GM21526 (cell line): ENCODE measurements at regions not wholly inside any gene's neighbourhood (a gene's known extent, or its start where the extent isn't known, plus 50 kb on each side); places are given as distances from the start of the nearest gene placed in this dataset.

Experiments
- ATAC-seq: cut with Tn5 transposase; IDR thresholded peaks from one replicate; pipeline ENCODE4 v1.9.1; 2021; ENCODE audit warnings: moderate library complexity; ENCODE audit not compliant: unreplicated experiment, low FRiP score

DNA sequence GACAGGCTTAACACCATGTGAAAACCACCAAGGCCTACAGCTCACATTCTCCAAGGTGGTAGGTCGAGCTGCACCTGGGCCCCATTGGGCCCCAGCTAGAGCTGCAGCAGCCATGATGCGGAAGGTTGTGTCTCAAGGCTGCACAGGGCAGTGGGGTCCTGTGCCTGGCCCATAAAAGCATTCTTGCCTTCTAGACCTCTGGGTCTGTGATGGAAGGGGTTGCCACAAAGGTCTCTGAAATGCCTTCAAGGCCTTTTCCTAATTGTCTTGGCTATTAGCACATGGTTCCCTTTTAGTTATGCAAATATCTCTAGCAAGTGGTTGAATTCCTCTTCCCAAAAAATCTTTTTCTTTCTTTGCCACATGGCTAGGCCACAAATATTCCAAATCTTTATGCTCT, 52.5 kb upstream of the C11orf58 start:
- no peak for ATAC-seq

DNA sequence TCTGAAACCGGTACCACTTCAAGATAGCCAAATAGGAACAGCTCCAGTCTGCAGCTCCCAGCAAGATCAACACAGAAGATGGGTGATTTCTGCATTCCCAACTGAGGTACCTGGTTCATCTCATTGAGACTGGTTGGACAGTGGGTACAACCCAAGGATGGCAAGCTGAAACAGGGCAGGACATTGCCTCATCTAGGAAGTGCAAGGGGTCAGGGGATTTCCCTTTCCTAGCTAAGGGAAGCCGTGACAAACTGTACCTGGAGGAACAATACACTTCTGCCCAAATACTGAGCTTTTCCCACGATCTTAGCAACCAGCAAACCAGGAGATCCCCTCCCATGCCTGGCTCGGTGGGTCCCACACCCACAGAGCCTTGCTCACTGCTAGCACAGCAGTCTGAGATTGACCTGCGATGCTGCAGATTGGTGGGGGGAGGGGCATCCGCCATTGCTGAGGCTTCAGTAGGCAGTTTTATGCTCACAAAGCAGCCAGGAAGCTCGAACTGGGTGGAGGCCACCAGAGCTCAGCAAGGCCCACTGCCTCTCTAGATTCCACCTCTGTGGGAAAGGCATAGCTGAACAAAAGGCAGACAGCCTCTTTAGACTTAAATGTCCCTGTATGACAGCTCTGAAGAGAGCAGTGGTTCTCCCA, 59.9 kb upstream of the C11orf58 start:
- ATAC-seq = no peak

DNA sequence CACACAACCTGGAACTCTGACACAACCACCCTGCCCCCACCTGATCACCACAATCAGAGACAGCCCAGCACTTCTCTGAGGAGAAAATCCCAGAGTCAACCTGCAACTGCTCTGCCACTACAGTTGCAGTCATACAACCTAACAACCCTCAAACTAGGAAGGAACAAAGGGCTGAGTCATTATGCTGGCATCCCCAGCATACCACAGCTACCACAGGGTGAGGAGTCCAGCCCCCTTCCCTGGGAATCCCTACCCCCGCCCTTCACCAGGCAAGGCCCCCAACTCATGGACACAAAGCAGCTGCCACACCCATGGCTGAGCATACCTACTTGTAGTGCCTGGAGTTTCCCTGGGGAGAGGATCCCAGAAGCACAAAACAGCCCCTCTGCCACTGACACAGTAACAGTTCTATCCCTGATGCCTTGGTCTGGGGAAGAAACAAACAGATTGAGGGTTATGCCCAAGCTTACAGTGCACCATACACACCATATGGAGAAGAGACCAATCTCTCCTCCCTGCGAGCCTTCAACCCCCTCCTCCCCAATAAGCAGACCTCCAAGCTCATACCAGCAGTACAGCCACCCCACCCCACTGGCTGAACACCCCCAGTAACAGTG, 68.5 kb upstream of the C11orf58 start:
- ATAC-seq = no peak

DNA sequence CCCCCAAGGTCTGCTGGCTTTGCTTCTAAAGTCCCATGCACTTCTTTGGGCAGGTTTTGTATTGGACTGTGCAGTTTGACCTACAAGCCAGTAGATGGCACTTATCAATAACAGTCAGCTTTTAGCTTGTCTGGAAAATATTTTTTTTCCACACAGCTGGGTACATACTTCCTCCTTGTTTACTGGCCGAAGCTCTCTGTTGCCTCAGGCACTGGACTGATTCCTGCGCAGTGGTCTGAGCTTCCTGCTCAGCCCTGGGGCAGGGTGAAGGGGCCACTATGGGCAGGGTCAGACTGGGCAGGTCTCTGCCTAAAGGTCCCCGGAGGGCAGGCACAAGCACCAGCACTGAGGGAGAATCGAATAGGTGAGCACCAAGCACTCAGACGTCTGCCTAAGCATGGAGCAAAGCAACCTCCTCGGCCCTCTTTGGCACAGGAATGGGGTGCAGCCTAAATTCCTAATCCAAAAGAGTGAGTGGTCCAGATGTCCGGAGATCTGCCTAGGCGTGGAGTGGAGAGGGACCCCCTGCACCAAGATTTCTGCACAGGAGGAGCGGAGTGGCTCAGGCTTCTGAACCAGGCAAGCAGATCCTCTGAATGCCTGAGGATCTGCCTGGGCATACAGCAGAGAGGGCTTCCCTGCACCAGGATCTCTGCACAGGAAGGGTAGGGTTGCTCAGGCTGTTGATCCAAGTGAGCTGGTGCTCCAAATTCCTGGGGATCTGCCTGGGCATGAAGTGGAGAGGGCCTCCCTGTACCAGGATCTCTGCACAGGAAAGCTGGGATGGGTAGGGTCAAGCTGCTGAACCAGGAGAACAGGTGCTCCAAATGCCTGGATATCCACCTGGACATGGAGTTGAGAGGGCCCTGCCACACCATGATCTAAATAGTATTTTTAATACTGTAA, 105.9 kb upstream of the C11orf58 start:
- no peak for ATAC-seq

DNA sequence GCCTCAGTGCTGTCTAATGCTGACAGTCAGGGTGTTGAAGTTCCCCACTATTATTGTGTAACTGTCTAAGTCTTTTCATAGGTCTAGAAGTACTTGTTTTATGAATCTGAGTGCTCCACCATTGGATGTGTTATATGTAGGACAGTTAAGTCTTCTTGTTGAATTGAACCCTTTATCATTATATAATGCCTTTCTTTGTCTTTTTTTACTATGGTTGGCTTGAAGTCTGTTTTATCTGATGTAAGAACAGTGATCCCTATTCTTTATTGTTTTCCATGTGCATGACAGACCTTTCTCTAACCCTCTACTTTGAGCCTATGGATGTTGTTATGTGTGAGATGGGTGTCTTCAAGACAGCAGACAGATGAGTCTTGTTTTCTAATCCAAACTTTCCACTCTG, 107.8 kb upstream of the C11orf58 start:
- ATAC-seq = no peak

DNA sequence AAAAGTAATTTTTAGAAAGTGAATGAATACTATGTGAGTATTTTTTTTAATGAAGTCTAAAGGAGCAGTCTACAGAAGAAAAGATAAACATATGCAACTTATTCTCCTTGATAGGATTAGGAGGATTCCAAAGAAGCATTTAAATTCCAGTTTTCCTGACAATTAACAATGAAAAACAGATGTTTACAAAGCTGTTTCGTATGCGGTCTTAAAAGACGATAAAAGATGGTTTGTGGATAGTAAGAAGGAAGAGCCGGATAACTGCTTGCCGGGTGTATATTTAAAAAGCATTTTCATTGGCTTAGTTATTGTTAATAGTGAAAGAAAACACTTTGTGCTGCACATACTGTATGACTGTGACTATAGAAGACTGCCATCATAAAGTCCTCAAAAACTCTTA, 120.0 kb upstream of the C11orf58 start:
- ATAC-seq = no peak

DNA sequence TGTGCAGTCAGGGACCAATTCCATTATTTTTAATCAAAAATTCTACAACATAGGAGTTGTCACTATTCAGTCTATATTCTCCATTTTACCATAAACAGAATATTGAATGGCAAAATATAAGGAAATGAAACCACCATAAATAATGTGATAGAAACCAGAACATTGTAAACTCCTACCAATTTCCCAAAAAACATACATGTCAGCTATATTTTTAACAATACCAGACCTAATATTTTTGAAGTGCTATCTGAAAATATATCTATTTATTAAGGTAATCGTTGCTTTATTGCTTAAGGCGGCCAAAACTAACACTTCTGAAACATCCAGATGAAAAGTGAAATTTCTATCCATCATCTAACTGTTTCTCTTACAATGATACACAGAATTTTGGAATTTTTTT, 123.0 kb upstream of the C11orf58 start:
- no peak for ATAC-seq

DNA sequence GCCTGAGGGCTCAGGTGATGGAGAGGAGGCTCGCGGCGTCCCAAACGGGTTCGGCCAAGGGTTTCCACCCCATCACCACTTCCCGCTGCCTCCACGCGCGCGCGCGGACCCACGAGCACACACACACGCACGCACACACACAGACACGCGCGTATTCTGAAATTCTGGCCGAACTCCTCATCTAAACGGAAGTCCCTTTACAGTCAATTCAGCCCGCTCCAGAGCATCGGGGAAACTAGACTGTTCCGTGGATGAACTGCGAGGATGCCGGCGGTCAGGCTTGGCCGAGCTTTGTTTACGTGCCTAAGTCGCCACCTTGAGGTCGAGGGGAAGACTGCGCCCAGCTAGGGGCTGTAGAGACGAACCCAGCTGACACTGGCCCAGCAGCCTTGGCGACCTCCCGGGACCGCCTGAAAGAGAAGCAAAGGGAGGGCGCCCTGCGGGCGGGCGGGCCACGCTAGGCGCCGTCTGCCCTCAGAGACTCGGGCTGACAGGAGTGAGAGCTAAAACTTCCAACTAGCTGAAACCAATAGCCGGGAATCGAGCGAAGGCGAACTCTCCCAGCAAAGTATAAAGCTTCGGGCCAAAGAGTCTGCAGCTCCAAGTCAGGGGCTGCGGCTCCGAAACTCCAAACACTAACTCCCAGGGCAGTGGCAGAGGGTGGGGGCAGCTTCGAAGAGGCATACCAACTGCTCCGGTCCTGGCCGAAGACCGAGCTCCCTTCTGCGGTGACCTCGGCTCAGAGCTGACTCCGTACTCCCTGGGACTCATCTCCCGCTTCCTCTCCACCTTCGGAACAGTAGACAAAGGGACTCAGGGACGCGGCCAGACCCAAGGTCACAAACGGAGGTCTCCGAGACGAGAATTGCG, 124.7 kb upstream of the C11orf58 start:
- ATAC-seq = peak; percentile 99

DNA sequence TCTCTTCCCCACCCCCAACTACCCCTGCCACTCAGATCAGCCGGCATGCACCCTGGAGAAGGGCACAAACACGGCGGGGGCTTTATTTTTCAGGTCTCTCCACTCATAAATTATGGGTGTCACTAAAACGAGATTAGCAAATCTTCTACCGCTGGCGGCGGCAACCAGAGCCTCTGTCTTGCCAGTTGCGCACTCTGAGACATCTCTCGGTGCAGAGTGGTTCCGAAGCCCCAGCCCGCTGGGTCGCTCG, 125.3 kb upstream of the C11orf58 start:
- no peak for ATAC-seq

DNA sequence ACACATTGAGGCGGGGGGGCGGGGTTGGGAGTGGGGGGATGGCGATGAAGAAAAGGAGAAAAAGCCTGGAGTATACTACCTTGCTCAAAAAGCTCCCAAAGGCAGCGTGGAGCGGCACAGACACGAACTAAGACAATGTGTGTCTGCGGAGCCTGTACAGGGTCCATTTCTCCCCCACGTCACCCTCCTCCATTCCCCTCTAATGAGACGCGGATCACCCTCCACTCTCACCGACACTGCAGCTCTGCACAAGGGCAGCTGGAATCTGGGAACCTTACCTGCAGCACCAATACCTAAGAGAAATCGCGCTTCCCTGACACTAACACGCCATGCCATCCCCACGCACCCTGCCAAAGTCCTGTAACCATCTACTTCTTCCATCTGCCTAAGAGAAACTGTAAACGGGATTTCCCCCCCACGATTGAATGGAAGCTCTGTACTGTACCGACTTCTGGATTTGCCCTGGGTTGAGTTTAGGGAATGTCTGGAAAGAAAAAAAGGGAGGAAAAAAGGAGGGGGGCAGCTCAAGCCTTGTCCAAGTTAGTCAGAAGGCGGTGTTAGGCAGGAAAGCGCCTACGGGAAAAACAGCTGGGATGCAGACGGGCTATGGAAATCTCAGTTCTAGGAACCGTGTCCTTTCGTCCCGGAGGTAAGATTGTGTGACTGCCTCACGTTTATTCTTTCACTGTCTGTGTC, 125.7 kb upstream of the C11orf58 start:
- no peak for ATAC-seq

DNA sequence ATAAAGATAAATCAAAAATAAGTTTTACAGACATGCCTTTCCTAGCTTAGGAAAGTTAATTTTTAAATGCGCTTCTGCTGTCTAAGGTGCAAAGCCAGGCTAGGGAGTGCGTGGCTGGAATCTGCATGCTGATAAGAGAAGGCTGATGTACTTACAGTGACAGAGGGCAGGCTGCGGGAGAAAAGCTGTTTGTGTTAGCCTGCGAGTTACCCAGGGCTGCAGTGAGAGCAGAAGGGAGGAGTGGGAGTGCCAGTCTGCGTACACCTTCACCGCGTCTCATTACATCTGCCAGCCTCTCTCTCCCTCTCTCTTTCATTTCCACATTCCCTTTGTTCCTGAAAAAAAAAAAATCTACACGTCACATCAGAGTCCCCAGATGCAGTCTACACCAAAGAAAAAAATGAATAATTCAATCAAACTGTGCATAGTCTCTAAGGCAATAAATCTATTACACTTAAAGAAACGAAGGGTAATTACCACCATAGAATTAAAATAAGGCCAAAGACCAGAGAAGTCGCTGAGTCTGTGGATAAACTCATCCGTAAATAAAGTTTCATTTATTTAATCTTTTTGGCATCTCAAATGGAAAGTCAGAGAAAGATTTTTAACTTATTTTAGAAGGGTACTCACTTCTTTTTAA, 126.4 kb upstream of the C11orf58 start:
- no peak for ATAC-seq

DNA sequence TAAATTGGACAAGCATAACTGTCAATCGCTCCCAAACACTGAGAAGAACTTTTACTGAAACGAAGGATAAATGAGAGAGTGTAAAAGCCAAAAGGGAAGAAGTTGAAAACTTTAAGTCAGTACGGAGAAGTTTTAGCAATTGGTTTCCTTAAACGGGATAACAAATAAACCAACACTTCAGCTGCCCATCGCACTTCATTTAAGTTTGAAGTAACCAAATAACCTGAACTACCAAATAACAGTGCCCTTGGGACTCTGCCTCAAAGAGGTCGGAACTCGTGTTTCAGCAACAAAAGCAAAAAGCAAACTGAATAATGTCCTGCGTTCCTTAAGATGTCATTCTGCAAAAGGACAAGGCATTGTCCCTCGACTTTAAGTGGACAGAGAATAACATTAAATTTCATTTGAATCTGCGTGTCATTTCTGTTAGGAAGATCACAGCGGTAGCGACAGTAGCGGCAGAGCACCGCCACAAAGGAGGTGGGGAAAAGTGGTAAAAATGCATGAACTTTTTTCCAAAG, 127.0 kb upstream of the C11orf58 start:
- ATAC-seq = no peak

DNA sequence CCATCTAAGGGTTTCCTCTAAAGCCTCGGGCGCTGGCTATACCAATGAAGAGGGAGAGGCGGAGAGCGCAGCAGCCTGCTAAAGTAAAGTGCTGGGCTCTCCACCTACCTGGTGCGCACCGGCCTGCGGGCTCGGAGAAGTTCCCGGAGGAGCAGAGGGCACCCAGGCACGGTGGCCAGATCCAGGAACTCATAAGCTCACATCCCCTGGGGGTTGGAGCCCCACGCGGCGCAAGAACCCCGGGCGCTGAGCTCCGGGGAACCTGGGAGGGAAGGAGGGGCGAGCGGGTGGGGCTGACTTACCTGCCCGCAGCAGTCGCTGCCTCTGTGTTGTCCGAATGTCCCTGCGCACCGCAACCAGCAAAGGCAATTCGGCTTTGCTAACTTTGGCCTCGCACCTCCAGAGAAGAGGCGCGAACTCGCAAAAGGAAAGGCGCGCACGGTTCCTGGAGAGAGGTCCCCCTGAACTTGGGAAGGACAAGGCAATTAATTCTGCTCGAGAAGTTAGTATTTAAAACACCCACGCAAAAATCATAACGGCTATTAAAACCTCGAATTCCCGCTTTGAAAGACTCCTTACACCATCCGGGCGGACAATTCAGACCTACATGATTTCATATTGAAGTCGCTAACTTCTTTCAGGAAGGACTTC, 127.6 kb upstream of the C11orf58 start:
- no peak for ATAC-seq

DNA sequence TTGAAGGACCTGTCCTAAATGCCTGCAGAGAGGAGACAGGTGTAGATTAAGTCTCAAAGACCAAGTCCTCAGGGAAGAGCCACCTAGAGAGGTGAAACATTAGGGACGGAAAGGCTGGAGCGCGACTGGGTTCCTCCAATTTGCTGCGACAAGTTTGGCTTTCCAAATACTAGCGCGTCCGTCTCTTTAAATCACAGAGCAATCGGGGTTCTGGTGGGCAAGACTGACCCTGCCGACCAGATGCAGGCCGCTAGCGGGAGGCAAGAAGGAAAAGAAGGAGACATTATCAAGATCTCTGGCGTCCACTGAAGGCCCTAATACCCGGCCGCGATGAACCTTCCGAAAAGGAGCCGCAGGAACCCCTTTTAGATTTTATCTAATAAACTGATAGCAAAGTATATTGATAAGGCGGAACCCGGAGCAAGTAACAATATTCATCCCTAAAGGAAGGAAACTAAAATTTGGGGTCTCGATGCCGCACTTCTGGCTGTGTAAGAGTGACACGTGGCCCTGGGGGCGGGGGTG, 128.2 kb upstream of the C11orf58 start:
- no peak for ATAC-seq

DNA sequence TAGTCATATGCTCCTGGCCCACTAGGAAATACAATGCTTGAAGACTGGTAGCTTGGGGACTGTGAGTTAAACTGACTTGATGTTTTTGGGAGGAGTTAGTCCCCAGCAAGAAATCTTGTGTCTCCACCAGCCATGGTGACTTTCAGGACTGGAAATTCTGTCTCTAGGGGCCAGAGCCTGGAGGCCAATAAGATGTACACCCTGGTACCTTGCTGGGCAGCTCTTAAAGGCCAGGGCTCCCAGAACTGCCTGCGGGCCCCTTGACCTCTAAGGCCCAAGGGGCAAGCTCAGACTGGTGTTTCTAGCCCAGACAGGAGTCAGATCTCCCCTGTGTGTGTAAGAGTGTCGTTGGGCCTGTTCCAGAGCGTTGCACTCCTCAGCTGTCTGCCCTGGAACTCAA, 128.7 kb upstream of the C11orf58 start:
- no peak for ATAC-seq

DNA sequence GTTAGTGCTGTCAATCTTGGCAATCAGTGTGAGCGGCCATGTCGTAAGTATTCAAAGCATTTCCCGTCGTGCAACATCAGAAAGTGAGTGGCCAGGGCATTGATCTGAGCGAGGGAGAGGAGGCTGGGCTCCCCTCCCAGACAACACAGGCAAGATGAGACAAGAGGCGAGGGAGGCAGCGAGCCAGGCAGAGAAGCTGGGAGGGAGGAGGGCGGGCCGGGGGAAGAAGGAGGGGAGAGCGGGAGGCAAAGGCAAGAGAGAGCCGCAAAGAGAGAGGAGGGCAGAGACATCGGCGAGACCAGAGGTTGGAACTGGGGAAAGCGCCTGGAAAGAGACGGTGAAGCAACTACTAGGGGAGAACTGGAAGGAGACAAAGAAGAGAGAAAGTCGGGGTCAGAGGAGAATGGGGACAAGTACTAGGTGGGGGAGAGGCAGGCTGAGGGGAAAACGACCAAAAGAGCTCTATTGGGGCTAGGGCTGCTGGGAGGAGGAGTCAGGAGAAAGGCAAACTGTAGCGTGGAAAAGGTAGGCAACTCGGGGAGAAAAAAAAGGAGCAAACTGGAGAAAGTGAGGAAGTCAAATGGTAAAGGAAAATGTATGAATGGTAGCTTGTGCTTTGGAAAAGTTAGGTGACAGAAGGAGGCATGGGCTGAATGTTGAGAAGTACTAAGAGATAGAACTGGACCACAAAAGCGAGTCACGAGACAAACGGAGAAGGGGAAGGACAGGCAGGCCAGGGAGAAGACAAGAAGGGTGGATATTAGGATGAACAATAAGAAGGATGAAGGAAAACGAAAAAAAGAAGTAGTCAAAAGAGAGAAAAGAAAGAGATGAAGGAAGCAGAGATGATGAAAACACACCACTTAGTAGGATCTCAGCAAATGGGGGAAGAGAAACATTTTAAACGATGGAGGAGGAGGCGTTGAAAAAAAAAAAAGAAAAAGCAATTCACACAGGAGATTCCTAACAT, 130.5 kb upstream of the C11orf58 start:
- no peak for ATAC-seq

DNA sequence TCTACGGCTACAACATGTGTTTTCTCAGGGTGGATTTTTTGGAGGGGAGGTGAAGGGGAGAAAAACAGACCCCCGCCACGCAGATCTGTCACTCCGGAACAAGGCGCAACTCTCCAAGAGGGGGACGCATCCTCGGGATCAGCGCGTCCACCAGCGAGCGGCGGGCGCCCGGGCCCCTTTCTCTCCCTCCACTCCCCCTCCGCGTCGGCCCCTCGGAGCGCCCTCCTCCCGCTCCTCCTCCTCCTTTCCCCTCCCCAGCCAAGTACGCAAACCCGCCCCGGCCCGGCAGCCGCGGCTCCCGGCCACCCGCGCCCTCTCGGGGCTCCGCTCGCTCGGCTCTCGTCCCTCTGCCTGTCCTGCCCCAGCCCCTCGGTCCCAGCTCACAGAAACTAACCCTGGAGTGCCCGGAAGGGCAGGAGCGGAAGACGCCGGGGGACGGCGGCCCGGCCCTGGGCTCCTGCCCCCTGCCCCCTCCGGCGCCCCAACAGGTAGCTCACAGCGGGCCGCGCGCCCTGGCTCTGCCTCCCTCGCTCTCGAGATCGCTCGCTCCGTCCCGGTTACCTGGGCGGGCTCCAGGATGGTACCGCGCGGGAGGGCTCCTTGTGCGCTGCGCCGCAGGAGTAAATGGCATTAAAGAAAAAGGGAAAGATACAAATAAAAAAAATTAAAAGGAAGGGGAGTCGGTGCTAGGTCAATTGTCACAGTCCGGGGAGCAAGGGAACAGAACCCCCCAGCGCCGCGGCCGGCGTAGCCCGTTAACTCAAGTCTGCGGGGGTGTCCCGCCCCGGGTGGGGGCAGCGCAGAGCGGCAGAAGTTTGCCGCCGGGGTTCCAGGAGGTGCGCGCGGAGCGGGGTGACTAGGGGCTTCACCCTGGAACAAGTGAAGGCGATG, 131.4 kb upstream of the C11orf58 start:
- no peak for ATAC-seq
